Astrocyte of the spinal cord (primary cell): ENCODE measurements at regions not wholly inside any gene's neighbourhood (a gene's known extent, or its start where the extent isn't known, plus 50 kb on each side); places are given as distances from the start of the nearest gene placed in this dataset.

Experiments
- DNase-seq: peaks from one replicate; pipeline ENCODE4 v3.0.0; 2011; ENCODE audit warnings: low read depth, low spot score
- H3K4me3 ChIP-seq: 2 replicates; pipeline ENCODE4 v1.5.1; 2011; ENCODE audit warnings: low read depth, mild to moderate bottlenecking, low read length, moderate library complexity
- in situ Hi-C: cut with HindIII; loops from 2 replicates; pipeline ENCODE4 v1.10.0; 2017; ENCODE audit warnings: low sequenced_read_pairs
- TF ChIP-seq, protein P1 (sequence below): IDR thresholded peaks from 2 replicates; pipeline ENCODE4 v1.5.1; 2012; ENCODE audit warnings: low read depth, mild to moderate bottlenecking, low read length, inconsistent platforms

DNA sequence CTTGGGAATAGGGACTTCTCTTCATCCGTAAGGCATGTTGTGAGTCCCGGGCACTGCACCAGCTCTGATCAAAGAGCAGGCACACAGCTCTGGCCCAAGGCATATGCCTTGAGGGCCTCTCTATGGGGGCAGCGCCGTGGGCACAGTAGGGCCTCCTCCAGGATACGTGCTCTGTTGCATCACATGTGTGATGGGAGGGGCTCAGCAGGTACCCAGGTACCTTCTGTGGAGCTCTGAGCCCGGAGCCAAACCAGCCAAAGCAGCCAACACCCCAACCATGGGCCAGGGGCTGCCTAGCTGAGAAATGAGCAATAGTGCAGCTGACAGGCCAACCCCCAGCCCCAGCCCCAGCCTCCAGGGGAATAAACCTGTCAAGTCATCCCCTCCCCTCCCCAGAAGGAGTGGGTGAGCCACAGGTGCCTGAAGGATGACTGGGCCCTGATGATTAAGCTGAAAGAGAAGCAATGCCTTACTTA is 79.7 kb upstream of the SHISAL1 start:
- DNase-seq = no peak
- in situ Hi-C loops = no loop called here
- TF ChIP-seq, protein P1, sequence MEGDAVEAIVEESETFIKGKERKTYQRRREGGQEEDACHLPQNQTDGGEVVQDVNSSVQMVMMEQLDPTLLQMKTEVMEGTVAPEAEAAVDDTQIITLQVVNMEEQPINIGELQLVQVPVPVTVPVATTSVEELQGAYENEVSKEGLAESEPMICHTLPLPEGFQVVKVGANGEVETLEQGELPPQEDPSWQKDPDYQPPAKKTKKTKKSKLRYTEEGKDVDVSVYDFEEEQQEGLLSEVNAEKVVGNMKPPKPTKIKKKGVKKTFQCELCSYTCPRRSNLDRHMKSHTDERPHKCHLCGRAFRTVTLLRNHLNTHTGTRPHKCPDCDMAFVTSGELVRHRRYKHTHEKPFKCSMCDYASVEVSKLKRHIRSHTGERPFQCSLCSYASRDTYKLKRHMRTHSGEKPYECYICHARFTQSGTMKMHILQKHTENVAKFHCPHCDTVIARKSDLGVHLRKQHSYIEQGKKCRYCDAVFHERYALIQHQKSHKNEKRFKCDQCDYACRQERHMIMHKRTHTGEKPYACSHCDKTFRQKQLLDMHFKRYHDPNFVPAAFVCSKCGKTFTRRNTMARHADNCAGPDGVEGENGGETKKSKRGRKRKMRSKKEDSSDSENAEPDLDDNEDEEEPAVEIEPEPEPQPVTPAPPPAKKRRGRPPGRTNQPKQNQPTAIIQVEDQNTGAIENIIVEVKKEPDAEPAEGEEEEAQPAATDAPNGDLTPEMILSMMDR = no peak
- H3K4me3 ChIP-seq = no peak overlapping the region

DNA sequence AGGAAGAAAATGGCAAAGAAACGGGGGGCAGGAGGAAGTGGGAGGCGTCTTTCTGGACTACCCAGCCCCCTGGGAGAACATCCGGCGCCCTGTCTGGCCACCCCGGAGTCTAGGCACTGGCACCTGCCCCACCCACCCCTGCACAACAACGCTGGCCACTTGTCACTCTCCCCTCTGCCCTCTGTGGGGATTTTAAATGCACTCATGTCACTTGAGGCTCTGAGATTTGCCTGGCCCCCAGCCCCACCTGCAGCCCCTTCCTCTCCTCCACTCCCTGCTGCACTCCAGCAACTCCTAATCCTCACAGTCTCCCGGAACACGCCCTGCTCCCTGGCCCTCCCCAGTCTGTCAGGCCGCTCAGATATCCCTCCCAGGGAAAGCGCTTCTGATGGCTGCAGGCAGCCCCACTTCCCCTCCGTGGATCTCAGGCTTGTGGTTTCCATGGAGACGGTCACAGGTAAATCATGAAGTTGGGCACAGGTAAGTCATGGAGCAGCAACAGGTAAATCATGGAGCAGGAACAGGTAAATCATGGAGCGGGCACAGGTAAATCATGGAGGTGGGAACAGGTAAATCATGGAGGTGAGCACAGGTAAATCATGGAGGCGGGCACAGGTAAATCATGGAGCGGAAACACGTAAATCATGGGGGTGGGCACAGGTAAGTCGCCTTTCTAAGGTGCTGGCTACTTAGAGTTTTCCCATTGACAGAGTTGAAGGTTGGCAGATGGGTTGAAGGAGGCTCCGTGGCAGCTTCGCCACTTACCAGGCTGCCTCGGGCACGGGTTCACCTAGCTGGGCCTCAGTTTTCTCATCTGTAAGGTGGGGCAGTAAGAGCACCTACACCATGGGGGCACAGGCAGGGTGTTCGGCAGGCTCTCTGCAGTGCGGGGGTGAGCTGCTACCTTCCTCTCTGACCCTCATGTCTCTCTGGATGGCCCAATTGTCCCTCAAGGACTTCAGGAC is 79.0 kb upstream of the SHISAL1 start:
- in situ Hi-C loops = no loop called here
- TF ChIP-seq, protein P1 = no peak
- no peak overlapping the region for H3K4me3 ChIP-seq
- no peak for DNase-seq

DNA sequence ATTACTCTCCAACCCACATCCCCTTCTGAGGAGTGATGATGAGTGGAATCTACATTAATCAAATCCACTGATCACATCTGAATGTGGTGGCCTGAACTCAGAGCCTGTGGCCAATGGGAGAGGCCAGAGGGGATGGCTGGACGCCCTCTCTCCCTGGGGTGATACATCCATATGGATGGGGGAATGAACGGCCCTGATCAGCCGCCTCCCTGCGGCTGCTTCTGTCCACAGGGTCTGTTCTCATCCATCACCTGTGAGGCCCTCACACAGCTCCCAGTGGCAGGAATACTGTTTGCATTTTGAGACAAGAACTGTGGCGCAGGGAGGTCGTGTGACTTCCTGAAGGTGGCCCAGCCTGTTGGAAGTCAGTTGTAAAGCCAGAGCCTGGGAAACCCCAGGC is 78.3 kb upstream of the SHISAL1 start:
- in situ Hi-C loops = no loop called here
- TF ChIP-seq, protein P1 = no peak

DNA sequence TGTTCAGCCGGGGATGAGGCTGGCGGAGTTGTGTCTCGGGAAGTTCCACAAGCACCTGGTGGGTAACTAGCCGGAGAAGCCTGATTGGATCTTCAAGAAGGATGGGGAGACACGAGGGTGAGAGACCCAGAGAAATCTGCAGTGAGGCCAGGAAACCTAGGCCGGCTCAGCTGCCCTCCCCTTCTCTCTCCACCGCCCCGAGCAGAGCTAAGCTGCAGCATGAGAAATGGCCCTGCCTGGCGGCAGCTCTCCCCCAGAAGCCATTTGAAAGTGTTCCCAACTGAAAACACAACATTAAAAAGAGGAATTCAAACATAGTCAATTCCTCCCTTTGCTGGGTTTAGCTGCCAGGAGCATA is 77.8 kb upstream of the SHISAL1 start:
- TF ChIP-seq, protein P1 = no peak
- no peak overlapping the region for H3K4me3 ChIP-seq
- in situ Hi-C loops = no loop called here
- DNase-seq = no peak

More for the DNA sequence above, 78.3 kb upstream of the SHISAL1 start:
- no peak for DNase-seq
- H3K4me3 ChIP-seq = no peak overlapping the region

DNA sequence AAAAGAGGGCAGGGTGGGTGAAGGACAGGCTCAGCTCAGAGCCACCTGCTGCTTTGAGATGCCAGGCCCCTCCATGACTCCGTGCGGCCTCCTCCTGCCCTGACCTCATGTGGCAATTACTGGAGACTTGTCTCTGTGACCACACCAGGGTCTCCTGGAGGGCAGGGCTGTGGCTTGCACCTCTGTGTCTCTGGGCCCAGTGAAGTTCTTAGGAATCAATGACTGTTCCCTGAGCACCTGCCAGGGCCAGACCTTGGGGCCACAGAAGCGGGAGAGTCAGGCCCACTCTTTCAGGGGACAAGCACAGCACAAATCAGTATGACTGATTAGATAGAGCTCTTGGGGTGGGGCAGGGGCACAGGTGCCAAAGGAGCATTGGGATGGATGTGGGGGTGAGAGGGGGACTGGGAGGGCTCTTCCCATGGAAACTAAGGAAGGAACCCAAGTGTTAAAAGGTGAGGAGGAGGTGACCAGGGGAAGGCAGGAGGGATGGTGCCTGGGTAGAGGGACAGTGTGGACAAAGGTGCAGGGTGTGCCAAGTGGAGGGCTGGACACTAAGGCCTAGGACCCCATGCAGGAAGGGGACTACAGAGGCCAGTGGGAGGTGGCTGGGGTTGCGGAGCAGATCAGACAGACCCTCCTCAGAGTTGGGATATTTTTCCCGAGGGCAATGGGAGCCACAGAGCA is 77.3 kb upstream of the SHISAL1 start:
- no peak for DNase-seq
- H3K4me3 ChIP-seq = no peak overlapping the region
- in situ Hi-C loops = no loop called here
- TF ChIP-seq, protein P1 = no peak

DNA sequence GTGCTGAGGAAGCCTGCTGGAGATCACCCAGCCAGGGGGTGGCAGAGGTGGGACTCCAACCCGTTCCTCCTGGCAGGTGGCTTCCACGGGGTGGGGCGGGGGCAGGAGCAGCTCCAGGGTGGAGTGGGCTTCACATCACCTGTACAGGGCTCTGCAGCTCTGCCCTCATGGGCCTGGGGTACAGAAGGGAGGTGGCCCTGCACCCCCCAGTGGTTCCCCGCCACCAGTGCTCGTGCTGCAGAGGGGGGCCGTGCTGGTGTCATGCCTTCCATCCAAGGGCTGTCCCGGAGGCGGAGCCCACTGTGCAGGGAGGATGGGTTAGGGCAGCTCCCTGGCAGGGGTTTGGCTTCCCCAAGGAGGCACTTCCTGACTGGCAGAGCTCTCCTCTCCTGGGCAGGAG is 76.4 kb upstream of the SHISAL1 start:
- no peak for DNase-seq
- H3K4me3 ChIP-seq = no peak overlapping the region
- TF ChIP-seq, protein P1 = no peak
- in situ Hi-C loops = no loop called here
